GM18520 (cell line): ENCODE measurements at regions not wholly inside any gene's neighbourhood (a gene's known extent, or its start where the extent isn't known, plus 50 kb on each side); places are given as distances from the start of the nearest gene placed in this dataset.
"Not testable (repeated sequence)": the region's sequence is repeated elsewhere in the genome, so short reads cannot be mapped to it uniquely, and the experiment has no call there.

Experiments
- ATAC-seq: cut with Tn5 transposase; IDR thresholded peaks from one replicate; pipeline ENCODE4 v1.9.1; 2021; ENCODE audit not compliant: unreplicated experiment

DNA sequence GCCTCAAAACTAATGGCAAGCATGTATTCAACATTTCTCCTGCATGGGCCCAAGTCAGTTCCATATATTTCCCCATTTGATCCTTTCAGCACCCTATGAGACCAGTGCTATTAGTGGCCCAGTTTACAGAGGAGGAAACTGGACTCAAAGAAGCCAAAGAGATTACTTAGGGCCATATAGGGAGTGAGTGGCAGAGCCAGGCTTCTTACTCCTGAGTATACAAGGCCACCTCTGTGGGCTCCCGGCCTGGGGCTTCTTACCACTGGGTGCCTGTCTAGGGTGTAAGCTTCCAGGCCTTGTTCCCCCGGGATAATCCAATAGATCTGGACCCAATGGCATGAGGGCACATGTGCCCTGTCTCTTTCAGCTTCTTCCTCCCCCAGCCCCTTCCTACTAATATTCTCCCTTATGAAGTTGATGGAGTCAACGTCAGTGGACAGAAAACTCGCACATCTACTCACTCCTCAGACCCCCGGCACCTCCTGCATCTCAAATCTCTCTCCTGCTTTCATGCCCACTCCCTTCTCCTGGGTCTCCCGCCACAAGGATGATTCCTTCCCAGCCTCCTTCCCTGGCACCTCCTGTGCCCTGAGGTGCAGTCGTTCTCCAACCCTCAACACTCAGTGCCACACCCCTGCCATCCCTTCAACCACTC lies 222.6 kb downstream of the ANAPC1 start:
- ATAC-seq, result no peak

DNA sequence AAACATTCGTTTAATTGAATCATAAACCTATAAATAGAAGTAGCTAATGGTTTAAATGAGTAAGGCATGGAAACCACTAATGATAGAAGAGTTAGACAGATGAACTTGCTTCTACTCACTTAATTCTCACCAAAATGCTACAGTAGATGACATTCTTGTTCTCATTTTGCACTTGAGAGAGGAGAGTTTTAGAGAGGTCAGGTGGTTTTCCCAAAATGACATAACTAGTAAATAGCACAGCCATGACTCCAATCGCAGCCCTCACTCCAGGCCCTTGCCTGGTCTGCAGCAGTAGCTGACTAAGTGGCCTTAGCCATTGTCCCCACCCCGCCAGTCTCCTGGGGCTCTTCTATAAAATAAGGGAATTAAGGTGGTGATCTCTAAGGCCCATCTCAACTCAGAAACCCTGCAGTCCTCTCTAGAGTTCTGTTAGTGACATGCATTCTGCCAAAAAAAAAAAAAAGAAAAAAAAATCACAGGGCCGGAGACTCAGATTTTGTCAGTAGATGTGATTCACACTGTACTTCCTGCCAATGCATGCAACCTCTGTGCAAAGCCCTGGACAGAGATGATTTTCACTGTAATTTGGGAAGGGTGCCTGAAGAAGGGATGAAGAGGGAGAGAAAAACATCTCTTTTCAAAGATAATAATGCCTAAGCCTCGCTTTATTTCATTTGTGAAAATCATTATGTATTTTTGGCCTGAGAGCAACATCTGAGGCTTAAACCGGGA lies 221.8 kb downstream of the ANAPC1 start:
- no peak for ATAC-seq

DNA sequence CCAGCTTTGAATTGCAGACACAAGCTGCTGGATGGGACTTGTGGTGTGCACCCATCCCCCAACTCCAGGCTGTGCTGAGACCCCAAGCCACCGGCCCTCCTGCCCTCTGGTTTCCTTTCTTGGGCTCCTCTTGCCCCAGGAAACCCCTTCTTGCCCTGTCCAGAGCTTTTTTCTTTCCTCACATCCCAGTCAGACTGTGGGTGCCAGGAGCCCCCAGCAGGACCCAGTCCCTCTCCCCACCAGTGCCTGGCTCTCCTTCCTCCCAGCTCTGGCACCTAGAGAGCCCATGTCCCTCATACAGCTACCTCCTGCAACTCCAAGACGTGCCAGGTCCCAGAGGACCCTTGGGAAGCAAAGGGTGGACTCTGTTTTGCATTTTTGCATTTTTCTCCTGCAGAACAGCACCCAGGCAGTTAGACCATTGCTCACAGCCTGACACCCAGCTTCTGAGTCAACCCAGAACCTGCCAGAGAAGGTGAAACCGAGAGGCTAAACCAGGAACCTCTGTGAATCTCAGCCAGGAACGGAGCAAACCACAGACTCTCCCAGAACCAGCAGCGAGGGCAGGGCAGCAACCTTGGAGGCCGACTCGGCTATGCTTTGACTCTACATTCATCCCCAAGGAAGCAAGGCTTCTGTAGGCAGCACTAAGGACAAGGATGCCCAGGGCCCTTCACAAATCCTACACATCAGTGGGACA lies 221.1 kb downstream of the ANAPC1 start:
- peak; percentile 38 for ATAC-seq

DNA sequence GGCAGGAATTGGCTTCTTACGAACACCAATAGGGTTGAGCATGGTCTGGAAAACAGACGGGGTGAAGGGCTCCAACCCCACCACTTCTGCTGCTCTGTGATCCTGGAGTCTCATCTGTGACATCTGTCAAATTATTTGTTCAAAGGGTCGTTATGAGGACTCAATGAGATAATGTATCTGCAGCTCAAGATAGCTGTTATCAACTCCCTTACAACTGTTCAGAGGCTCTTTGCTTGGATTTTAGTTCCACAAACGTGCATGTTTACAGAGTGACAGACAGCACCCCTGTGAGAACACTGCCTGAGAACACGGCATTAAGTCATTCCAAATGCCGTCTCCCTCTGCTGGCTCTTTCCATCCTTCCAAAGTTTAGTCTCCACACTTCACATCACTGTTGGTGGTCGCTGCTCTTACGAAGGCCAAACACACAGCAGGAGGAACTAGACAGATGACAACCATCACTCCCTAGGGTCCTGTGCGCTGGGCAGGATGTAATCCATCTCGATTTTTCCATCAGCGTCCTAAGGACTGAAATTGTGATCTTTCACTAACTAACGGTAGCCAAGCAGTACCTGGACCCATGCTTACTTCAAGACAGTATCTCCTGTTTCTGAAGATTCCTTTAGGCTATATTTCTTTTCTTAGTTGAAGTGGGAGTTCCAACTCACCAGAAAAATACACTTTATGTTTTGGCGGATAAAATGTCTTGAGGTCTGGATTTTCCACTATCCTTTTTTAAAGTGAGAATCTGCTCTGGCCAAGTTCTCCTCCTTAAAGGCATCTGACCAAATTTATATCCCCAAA lies 220.3 kb downstream of the ANAPC1 start:
- no peak for ATAC-seq

DNA sequence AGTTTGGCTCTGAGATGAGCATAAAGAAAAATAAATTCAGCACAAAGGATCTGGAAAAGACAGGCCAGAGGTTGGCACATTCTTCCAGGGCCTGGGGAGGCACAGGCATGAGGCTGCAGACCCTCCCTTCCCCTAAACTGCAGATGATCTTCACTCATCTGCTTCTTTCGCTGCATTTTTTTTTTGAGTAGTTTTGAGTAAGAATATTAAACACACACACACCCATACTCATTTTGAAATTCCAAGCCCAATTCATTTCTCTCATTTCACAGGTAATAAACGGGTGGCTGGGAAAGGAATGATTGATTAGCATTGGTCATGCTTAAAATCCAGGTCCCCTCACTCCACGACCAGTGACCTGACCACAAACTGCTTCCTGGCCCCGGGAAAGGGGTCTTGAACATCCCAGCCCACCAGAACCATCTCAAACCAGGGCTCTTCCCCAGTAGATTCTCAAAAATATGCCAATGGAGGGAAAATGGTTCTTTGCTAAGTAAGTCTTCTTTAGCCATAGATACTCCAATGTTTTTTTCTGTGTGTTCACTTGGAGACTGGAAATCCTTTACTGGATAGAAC lies 219.6 kb downstream of the ANAPC1 start:
- ATAC-seq, result no peak

DNA sequence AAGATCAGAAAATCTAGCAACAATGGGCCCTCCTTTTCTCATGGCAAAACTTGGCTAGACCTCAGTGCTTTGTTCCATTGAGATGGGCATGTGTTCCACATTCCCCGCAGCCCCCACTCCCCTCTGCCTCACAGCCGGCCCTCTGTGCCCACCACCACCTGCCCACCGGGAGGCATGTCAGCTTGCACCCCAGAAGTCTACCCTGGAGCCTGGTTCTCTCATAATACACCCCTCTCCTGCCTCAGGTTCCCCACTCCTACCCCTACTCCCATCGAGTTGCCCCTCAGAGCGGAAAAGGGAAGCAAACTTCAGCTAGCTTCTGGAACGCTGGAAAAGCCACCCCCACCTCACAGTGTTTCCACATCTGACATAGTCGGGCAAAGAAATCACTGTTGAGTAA lies 219.0 kb downstream of the ANAPC1 start:
- ATAC-seq, result no peak

DNA sequence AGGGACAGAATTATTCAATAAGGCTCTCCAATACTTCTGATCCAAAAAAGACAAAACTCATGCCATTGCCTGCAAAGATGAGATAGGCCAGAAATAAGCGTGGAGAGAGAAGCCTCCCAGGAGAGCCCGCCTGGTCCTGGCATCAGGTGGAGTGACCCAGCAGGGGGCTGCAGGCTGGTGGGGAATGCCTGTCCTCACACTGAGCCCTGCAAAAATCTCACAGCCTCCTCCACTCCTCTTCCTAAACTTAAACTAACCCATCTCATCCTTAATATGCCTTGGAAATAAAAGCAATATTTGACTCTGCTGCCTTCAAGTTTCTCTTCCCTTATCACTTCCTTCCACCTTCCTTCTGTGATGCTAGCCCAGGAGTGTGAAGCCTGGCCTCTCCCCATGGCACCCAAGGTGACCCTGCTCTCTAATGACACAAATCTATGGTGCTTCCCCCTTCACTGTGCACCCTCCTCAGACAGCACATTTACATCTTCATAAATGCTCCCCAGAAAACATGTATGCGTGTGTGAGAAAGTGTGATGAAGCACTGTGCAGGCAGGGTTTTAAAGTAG lies 218.4 kb downstream of the ANAPC1 start:
- ATAC-seq, result no peak

DNA sequence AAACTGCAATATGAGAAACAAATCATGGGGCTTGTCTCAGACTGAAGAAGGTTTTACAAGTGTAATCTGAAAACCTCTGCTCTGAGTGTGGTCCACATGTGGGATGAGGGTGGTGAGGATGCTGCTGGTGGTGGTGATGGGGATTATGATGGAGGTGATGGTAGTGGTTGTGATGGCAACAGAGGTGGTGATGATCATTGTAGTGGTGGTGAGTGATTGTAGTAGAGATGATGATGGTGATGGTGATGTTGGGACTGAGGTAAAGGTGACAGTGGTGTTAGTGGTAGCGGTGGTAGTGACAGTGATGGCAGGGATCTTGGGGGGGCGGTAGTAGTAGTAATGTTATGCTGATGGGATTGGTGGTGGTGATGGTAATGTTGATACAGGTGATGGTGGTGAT lies 217.8 kb downstream of the ANAPC1 start:
- ATAC-seq, result no peak

DNA sequence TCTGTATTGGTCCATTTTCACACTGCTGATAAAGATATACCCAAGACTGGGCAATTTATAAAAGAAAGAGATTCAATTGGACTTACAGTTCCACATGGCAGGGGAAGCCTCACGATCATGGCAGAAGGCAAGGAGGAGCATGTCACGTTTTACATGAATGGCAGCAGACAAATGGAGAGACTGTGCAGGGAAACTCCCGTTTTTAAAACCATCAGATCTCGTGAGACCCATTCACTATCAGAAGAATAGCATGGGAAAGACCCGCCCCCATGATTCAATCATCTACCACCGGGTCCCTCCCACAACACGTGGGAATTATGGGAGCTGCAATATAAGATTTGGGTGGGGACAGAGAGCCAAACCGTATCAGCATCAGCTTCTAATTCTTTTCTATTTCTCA lies 217.0 kb downstream of the ANAPC1 start:
- ATAC-seq, result no peak

DNA sequence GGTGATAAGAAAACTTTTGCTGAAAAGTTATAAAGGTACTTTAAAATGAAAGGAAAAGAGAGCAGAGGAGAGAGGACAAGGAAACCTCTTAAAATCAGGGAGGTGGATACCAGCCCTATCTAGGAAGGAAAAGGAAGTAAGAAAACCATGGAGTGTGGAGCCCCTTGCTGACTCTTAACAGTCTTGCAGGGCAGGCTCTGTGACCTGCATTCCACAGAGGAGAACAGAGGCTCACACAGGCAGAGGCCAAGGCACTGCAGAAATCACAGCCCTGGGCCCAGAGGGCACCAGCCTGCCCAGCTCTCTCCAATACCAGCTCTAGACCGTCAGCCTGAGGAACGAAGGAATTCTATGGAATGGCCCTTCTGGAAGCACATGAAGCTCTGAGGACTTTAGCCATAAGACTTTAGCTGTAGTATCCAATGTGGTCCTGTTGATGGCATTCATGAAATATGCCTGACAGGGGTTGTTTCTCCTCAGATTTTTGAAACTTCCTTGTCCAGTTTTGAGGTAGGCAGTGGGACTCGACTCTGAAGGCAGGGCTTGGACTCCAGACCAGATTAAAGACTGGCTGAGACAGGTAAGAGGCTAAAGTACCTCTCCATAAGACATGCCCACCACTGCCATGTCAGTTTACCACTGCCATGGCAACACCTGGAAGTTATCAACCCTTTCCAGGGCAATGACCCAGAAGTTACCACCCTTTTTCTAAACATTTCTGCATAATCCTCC lies 216.3 kb downstream of the ANAPC1 start:
- ATAC-seq, result no peak

DNA sequence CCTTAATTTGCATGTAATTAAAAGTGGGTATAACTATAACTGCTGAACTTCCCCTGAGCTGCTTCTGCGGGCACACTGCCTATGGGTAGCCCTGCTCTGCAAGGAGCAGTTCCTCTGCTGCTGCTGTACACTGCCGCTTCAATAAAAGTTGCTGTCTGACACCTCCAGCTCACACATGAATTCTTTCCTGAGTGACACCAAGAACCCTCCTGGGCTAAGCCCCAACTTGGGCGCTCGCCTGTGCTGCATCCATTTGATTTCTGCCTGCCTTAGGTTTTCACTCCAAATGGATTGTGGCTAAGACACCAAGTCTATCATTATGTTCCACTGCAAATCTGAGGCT lies 215.7 kb downstream of the ANAPC1 start:
- ATAC-seq, result no peak

DNA sequence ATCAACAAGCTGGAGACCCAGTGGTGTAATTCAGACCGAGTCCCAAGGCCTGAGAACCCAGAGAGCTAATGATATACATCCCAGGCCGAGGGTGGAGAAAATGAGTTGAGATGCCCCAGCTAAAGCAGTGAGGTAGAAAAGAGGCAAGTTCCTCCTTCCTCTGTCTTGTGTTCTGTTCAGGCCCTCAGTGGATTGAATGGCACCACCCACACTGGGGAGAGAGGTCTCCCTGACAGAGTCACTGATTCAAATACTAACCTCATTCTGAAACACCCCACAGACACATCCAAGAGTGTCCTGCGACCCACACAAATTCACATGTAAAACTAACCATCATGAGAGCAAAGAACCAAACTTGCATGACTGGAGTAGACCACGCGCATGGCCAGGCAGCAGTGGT lies 215.3 kb downstream of the ANAPC1 start:
- ATAC-seq, result no peak

DNA sequence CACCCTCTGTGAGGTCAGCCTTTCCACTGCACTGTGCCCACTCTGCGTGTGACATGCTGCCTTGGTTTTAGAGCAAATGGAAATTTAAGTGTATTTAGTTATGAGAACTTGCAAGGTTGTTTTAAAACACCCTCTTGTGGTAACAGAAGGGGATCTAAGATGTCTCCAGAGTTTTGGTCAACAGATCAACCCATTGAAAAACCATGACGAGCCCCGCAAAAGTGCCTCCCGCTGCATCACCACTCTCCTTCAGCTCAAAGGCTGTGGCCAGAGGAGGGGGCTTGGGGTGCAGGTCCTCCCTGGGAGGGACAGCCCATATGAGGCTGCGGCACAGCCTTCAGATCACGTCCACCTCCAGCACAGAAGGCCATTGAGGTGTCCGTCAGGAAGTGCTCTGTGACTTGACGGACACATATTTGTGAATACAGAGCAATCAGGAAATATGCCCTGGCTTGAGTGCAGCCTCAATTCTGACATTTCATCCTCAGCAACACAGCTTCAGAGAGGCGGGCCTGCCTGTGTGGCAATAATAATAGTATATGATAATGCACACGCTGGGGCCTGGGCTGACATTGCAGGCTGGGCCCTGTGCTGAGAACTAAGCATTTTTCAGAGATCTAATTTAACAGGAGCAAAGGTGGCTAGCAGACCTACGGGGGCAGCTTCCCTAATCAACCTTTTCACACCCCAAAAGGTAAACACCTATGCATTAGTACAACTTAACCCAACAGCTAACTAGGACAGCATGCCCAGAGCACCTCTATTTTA lies 213.9 kb downstream of the ANAPC1 start:
- no peak for ATAC-seq

DNA sequence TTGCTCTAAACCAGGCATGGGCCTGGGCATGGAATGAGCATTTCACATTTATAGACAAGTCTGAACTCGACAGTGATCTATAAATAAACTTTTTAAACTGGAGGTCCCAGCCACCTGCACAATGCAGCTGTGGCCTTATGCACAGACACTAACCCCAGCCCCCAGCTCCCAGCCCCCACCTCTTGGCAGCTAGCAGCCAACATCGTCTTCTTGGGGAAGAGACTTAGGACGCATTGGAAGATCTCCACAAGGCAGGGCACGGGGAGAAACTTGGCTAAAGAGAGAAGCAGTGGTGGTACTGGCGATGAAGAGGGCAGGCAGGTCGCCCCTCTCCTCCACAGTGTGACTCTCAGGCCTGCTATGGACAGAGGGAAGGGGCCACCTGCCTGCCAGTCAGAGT lies 213.2 kb downstream of the ANAPC1 start:
- ATAC-seq, result no peak

DNA sequence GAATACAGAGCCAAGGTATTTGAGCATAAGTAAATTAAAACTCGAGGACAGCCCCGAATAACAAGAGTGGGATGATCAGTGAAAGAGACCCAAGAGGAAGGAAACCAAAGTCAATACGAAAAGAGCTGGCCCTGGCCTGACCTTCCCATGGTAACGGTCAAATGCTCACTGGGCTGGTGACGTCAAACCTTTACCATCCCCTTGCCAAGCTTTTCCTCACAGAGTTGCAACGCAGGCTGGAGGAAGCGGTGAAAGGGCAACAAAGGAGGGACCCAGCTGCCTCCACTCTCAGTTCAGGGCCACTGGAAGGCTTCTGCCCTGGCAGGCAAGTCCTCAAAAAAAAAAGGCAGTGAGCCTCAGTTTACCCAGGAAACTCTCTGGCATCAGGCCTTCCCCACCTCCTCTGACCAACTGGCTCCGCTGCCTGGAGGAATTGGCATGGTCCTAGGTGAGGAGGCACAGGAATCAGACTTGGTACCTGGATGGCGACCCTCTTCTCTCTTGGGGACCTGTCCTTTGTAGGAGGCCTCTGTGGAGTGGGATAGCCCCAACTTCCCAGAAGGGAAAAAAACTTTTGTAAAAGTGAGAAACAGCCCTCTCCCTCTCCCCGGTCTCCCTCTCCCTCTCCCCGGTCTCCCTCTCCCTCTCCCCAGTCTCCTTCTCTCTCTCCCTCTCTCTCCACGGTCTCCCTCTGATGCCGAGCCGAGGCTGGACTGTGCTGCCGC lies 212.4 kb downstream of the ANAPC1 start:
- ATAC-seq, result no peak

DNA sequence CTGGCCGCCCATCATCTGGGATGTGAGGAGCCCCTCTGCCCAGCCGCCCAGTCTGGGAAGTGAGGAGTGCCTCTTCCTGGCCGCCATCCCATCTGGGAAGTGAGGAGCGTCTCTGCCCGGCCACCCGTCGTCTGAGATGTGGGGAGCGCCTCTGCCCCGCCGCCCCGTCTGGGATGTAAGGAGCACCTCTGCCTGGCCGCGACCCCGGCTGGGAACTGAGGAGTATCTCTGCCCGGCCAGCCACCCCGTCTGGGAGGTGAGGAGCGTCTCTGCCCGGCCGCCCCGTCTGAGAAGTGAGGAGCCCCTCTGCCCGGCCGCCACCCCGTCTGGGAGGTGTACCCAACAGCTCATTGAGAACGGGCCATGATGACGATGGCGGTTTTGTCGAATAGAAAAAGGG lies 211.4 kb downstream of the ANAPC1 start:
- ATAC-seq, result not testable (repeated sequence)

DNA sequence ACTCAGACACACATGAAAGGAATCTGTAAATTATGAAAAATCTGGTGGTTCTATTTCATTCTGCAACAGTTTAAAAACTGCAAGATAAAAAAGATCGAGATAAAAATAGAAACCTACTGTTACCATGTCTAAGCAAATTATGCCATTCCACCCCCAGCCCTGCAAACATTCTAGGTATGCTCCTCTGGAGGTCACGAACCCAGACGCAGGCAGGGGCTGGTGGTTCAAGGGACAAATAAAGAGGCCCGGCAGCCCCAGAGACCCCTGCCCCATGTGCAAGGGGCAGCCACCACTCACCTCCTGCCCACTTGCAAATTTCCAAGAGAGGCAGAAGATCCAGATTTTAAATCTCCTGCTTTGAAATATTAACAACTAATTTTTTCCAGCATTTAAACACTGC lies 210.5 kb downstream of the ANAPC1 start:
- ATAC-seq, result no peak

DNA sequence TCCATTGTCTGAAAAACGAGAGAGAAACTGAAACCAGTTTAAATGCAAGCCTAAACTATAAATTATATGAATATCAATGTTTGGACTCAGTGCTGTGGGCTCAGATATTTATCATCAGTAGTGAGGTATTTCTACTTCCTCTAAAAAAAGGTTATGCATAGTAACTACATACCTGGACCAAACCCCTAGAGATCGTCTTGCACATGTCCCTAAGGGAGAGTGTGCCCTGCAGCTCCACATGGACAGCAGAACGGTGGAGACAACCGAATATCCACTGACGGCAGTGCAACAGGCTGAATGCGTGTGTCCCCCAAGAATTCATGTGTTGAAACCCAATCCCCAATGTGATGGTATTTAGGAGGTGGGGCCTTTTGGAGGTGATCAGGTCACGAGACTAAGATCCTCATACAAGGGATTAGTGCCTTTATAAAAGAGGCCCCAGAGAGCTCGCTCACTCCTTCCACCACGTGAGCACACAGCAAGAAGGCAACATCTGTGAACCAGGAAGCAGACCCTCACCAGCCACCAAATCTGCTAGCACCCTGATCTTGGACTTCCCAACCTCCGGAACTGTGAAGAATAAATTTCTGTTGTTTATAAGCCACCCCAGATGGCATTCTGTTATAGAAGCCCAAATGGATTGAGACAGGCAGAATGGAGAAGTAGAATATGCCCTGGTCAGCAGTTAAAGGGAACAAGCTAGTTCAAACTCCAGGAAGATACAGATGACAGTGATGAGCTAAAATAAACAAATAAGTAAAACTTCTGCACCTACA lies 208.4 kb downstream of the ANAPC1 start:
- no peak for ATAC-seq
